GM21390 (cell line): ENCODE measurements at regions not wholly inside any gene's neighbourhood (a gene's known extent, or its start where the extent isn't known, plus 50 kb on each side); places are given as distances from the start of the nearest gene placed in this dataset.
"Not testable (repeated sequence)": the region's sequence is repeated elsewhere in the genome, so short reads cannot be mapped to it uniquely, and the experiment has no call there.

ENCODE experiments used
- ATAC-seq: cut with Tn5 transposase; IDR thresholded peaks from one replicate; pipeline ENCODE4 v1.9.1; 2021; ENCODE audit not compliant: unreplicated experiment

DNA sequence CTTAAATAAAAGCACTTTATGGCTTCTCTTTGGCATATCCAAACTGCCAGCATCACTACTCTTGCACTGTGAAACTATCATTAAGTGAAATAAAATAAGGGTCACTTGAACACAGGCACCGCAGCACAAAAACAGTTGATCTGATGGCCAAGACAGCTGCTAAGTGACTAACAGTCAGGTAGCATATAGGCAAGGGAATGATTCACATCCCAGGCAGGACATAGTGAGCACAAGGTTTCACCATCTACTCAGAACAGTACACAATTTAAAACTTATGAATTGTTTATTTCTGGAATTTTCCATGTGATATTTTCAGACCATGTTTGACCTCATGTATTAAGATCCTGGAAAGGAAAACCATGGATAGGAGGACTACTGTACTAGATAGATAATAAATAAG, 214.2 kb downstream of the MREG start:
- ATAC-seq: no peak

DNA sequence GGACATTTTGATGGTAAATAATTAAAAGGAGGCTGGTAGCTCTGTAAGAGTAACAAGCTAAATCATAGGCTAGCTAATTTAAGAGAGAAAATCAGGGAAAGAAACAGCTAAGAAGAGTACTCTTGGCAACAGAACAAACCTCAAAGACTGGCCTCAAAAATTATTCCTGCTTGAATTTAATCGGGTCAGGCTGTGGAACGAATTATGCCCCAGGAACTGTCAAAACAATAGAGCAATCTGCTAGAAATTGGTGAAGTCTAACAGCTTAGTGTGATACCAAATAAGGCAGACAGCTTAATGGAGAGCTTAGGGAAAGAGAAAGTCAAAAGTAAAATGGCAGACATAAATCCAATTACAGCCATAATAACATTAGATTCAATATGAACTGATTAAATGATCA, 215.7 kb downstream of the MREG start:
- no peak for ATAC-seq

GRCh38 chr2:215796140-215796855, 217.1 kb downstream of the MREG start:
- ATAC-seq: no peak

GRCh38 chr2:215794829-215795546, 218.4 kb downstream of the MREG start:
- ATAC-seq: no peak

DNA sequence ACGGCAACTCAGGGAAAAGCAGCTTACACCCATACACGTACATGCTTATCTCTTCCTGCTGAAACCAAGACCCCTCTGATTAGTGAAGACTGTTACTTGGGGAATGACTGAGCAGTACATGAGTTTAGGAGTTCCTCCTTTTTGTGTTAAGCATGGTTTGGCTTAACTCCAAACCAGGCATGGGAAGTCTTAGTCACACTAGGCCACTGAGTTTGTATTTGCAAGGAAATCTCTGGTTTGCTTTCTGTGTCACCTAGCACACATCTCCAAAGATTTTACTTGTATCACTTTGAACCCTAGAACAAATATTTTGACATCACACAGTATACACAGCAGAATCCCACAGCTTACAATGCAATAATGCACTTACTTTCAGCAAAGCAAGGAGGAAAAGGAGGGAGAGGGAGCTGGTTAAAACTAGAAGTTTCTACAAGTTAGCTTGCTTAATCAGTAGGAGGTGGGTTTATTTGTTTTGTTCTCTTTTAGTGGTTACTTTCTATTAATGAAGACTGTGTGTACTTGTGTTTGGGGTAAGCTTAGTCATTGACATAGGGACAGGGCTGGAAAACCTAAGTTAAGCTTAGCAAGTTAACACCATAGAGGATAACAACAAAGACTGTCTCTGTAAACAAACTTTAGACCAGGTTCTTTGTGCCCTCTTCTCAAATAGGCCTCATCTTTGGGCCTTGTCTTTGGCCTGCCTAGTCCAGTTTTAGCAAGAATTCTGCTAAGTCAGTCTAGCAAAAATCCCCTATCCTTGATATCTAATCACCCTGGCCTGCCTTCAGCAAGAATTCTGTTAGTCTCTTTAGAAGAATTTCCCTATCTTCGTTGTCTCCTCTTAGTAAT, 219.4 kb downstream of the MREG start:
- ATAC-seq: no peak

DNA sequence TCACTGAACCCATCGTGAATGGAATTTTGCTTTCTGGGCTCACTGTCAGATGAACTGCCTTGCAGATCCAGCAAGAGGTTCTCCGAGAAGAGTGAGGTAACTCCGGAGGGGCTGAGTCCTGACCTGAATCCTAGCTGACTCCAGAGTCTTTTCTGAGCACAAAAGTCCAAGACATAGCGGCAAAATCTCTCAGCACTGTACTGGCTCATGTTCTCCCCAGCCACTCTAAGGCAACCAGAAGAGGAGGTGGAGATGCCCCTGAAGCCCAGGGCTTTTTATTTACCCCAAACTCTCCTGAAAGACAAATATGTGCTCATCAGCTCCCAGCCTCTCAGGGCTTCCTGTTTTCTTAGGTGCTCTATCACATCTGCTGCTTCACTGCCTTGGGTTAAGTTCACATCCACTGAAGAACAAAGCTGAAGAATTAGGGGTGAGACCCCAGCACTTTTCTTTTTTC, 221.8 kb downstream of the MREG start:
- ATAC-seq: no peak

DNA sequence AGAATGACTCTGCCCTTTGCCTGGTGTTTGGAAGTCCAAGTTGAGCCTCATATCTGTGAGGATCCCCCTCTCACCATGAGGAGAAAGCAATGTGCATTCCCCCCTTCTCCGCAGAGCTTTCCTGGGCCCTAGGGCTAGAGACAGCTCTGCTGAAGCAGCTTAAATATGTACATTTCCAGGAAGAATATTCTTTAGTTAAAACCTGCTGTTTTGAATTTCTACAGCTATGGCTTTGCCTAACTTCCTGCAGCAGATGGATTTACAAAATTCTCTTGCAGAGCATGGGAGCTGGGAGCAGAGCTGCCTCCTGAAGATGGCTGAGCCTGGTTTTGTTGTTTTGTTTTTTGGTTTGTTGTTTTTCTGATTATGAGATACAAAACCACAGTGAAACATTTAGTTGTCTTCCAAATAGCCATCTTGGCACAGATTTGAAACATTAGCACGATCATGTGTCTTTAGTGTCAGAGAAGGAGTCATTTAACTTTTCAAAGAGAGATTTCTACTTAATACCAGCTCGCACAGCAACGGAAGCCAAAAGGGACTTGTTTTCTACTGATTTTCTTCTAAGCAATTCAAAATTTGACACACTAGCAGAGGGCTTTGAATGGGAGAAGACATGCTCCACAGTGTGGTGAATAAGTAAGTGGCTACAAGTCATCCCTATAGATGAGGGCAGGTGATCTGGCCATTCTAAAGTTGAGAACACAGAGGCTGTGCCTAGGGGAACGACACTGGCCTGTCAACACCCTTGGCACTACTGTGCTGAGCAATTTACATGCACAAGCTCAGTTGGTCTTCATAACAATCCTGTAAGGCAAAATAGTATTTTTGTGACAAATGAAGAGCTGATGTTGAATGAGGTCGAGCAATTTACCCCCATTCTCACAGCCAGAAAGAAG, 222.6 kb downstream of the MREG start:
- no peak for ATAC-seq

DNA sequence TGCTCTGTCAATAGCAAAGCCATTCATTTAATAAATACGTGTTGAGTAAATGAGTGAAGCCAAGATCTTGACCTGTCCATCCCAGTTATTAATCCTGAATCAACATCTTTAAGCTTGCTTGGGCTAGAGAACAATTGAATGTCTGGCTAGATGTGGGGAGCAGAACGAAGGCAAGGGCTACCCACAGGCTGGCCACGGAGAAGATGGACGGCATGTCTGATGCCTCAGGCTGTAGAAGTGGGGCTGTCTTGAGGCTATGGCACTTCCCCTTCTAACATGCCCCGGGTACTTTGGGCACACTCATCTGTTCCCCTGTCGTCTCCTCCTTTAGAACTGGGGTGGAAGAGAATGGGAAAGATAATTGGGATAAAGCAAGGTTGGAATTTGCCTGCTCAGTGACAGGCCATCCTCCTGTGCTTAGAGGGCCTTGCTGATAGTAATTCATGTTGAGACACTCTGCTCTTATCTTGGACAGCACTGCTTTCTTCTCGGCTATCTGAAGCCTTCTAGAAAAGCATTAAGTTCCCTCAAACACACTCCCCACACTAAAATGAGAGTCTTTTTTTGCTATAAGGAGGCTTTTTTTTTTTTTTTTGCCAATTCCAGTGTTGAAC, 225.7 kb downstream of the MREG start:
- ATAC-seq: no peak

- no peak for ATAC-seq
Measured at GRCh38 chr2:215787025-215787424, 226.3 kb downstream of the MREG start.

- no peak for ATAC-seq
Measured at GRCh38 chr2:215784371-215784783, 229.0 kb downstream of the MREG start.

DNA sequence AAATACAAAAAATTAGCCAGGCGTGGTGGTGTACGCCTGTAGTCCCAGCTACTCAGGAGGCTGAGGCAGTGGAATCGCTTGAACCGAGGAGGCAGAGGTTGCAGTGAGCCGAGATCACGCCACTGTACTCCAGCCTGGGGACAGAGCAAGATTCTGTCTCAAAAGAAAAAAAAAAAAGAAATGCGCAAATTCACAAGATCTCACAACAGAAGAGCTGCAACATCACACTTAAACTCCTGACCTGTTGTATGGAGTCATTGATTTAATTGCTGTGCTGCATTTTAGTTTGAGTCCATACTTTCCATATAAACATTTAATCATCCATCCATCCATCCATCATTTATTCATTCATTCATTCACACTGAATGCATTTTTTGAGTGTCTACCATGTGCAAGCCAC, 229.7 kb downstream of the MREG start:
- not testable (repeated sequence) for ATAC-seq

- ATAC-seq: no peak
Measured at GRCh38 chr2:215782965-215783364, 230.4 kb downstream of the MREG start.

DNA sequence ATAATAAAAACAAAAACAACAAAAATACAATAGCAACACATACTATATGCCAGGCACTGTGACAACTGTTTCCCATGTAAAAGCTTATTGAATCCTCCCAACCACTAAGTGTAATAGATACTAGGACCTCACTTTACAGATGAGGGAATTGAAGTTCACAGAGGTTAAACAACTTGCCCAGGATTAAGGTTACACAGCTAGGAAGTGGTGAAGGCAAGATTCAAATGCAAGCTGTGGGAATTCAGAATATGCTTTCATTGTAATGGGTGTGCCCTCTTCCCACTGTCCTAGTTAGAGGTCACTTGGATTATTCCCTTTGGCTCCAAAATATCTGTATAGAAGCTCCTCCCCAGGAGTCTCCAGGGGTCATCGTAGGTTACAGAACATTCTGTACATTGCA, 231.1 kb downstream of the MREG start:
- ATAC-seq: no peak

- no peak for ATAC-seq
Measured at GRCh38 chr2:215780907-215781685, 232.3 kb downstream of the MREG start.

DNA sequence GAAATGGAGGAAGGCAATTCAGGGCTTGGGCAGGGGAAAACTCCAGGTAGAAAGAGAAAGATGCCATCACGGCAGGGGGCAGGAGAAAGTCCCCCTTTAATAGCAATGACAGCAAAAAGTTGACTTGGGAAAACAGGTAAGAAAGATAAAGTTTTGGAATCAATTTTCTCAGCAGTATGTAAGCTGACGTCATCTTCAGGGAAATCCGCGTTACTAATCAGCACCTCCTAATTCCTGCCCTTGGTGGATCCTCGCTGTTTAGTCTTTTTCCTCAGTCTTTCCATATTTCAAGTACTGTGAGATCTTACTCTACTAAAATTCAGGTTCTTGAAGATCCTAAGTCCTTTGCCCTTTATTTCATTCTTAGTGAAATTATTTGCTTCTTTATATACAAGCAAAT, 233.0 kb downstream of the MREG start:
- ATAC-seq: no peak

DNA sequence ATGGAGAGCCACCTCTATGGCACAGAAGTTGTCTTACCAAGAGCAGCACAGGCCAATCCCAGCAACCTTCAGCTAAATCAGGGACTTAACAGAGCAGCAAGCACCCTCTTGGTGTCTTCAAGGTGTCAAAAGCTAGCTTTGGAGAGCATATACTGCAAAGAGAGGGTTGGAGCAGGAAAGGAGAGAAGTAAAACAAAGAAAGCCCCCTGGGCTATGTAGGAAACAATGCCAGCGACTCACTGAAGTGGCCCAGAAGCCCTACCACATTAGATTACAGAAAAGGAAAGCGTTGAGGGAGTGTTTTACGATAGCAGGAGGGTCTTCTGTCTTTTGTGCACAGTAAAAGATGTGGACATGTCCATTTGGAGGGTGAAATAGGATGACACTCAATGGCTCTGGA, 233.4 kb downstream of the MREG start:
- no peak for ATAC-seq

DNA sequence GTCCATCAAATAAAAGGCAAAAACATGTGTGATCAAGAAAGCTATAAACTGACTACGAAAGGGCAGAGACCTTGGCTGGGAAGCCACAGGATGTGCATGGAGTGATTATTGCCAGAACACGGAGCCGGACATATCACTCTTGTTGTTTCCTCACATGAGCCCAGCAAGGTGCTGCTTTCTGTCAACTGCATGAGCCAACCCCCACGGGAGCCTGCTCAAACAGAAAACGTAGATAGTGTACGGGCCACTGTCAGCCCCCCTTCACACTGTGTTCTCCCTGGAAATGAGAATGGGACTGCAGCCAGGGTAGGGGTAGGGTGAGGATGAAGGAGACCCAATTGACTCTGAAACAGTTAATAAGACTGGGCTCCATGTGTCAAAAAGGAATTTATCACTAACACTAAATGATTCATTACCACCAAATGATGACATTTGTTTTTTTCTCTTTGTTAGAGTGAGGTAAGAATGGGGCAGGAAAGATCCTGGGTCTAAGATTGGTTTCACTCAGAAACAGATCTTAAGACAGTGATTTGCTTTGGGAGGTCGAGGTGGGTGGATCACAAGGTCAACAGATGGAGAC, 235.8 kb downstream of the MREG start:
- no peak for ATAC-seq

GRCh38 chr2:215775106-215775505, 238.2 kb downstream of the MREG start:
- ATAC-seq: no peak

DNA sequence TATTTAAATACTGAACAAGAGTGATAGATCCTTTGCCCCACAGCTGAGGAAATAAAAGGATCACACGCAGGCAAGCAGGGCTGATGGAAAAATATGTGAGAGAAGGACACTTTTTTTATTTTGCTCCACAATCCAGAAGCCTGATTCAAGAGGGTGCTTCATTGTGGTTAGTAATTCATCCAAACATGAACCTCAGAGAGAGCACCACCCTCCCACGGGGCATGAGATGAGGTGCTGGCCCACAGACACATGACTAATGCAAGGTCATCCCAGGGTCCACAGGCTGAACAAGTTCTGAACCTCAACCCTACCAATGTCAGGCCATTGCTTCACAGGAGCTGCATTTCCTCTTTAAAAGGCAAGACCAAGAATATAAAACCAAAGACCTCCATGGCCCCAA, 239.6 kb downstream of the MREG start:
- ATAC-seq: no peak
